ENCODE measurements at regions not wholly inside any gene's neighbourhood (a gene's known extent, or its start where the extent isn't known, plus 50 kb on each side); places are given as distances from the start of the nearest gene placed in this dataset.

- TF ChIP-seq CTCF (IDR thresholded peaks at IDR 0.05) (no peak), POLR2A (IDR thresholded peaks at IDR 0.05) (no peak)
Observed at GRCh38 chr6:120852293-120852849, 481.9 kb downstream of the TBC1D32 start.

Measured in heart left ventricle (tissue), 13 donors.